ENCODE measurements at regions not wholly inside any gene's neighbourhood (a gene's known extent, or its start where the extent isn't known, plus 50 kb on each side); places are given as distances from the start of the nearest gene placed in this dataset.

DNA sequence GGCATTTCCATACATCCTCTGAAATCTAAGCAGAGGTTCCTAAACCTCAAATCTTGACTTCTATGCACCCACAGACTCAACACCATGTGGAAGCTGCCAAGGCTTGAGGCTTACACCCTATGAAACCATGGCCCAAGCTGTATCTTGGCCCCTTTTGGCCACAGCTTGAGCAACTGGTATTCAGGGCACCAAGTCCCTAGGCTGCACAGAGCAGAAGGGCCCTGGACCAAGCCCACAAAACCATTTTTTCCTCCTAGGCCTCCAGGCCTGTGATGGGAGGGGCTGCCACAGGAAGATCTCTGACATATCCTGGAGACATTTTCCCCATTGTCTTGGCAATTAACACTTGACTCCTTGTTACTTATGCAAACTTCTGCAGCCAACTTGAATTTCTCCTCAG lies 54.4 kb upstream of the IL12A start:
- no peak for DNase-seq (ENCODE audit: low read depth)

DNA sequence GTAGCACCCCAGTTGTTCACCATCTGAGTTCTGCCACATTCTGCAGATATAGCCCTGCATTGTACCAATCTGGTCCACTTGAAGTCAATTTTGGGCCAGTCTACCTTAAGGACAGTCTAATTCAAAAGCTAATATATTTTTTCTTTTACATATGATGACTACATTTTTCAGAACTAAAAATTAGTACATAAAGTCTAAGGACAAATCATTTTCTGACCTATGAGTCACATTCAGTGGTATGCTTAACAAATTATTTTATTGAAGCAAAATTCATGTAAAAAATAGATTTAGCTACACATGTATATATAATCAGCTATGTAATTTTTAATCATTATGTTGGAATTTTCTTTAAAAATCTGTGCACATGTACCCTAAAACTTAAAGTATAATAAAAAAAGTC lies 52.1 kb upstream of the IL12A start:
- DNase-seq (ENCODE audit: low read depth): no peak

DNA sequence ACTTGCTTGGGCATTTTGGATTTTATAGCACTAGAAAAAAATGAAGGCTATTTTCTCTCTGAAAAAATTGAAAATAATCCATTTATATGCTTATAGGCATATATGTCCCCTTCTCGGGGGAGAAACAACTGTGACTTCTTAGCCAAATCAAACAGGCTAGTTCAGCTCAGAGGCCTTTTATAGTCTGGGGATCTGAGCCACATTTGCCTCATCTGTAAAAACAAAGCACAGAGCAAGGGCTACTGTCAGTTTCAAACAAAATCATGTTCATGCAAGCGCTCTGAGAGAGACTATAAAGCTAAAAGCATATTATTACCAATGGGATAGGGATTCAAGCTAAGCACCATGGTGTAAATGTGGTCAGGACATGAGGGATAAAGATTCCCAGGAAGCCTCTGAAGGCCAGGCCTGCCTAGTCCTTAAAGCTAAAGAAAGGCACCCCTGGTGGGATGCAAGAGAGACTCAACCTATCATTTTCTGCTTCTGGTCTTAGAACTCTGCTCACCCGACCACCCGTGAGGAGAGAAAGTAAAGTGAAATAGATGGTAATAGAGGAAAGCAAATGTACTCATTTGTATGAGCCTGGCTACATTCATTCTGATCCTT lies 51.0 kb upstream of the IL12A start:
- DNase-seq (ENCODE audit: low read depth): no peak

DNA sequence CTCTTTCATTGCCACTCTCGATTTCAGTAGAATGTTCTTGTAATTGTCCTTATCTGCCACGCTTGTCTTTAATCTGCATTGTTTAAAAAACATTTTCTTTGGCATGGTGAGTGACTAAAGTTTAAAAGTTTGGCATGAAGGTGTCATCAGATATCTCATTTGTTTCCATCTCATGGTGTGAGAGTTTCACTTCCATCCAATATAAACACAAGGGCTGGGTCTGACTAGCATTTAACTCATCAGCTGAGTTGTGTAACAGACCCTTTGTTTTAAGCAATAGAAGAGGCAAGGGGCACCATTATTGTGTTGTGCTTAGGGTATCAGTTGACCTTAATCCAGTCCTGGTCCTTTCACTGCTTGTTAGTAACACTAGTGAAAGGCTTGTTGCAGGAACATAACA lies 49.9 kb upstream of the IL12A start:
- DNase-seq (ENCODE audit: low read depth): no peak

All from T-helper 22 cell (primary cell).